Breast epithelium (tissue), 4 donors: ENCODE measurements at regions not wholly inside any gene's neighbourhood (a gene's known extent, or its start where the extent isn't known, plus 50 kb on each side); places are given as distances from the start of the nearest gene placed in this dataset.

Source experiments
- DNase-seq, 2 donors: peaks; one replicate each; pipeline ENCODE4 v3.0.0-alpha.2; 2019; ENCODE audit warnings: low spot score in 2 of 2
- H3K27ac ChIP-seq, 2 donors: fragments of 200-600 bp; sonication (generic) in 1 of 2; one replicate each; pipeline ENCODE4 v1.5.1; 2016 to 2019; ENCODE audit warnings: mild to moderate bottlenecking in 1 of 2
- H3K27me3 ChIP-seq, 2 donors: fragments of 200-600 bp; sonication (generic) in 1 of 2; one replicate each; pipeline versions ENCODE4 v1.5.1 to v1.6.0; 2017 to 2019; ENCODE audit warnings: control low read depth in 1 of 2, mild to moderate bottlenecking in 1 of 2
- H3K36me3 ChIP-seq: fragments of 200-600 bp; one replicate; pipeline ENCODE4 v1.5.1; 2019
- H3K4me1 ChIP-seq, 2 donors: fragments of 200-600 bp; sonication (generic); one replicate each; pipeline ENCODE4 v1.5.1; 2016 to 2019; ENCODE audit warnings: control low read depth in 1 of 2
- H3K4me3 ChIP-seq, 3 donors: fragments of 200-600 bp; sonication (generic); 1 replicate in 2 of 3; 2 replicates in 1 of 3; pipeline ENCODE4 v1.5.1; 2016 to 2019; ENCODE audit warnings: mild to moderate bottlenecking in 3 of 3, moderate library complexity in 2 of 3
- H3K9me3 ChIP-seq, 2 donors: fragments of 200-600 bp; sonication (generic) in 1 of 2; one replicate each; pipeline ENCODE4 v1.5.1; 2016 to 2019; ENCODE audit warnings: control low read depth in 1 of 2
- POLR2A ChIP-seq: fragments of 450-650 bp; IDR thresholded peaks from one replicate; pipeline ENCODE4 v1.6.1; 2016; ENCODE audit warnings: antibody characterized with exemption, mild to moderate bottlenecking, moderate library complexity
- POLR2AphosphoS5 ChIP-seq, 3 donors: sonication (generic); formaldehyde crosslinking; IDR thresholded peaks; one replicate each; pipeline ENCODE4 v1.6.1; 2017; ENCODE audit warnings: antibody characterized with exemption in 3 of 3
- intact Hi-C: fragments of 100-400 bp; cut with DNase I; formaldehyde crosslinking; loops from one replicate; pipeline ENCODE4 v1.15.1; 2023; ENCODE audit warnings: low total_unique reads
- TF ChIP-seq, protein P1 (sequence below), 3 donors: fragments of 450-650 bp; IDR thresholded peaks; one replicate each; pipeline ENCODE4 v1.5.1; 2016 to 2017; ENCODE audit warnings: antibody characterized with exemption in 3 of 3, mild to moderate bottlenecking in 3 of 3, moderate library complexity in 3 of 3

DNA sequence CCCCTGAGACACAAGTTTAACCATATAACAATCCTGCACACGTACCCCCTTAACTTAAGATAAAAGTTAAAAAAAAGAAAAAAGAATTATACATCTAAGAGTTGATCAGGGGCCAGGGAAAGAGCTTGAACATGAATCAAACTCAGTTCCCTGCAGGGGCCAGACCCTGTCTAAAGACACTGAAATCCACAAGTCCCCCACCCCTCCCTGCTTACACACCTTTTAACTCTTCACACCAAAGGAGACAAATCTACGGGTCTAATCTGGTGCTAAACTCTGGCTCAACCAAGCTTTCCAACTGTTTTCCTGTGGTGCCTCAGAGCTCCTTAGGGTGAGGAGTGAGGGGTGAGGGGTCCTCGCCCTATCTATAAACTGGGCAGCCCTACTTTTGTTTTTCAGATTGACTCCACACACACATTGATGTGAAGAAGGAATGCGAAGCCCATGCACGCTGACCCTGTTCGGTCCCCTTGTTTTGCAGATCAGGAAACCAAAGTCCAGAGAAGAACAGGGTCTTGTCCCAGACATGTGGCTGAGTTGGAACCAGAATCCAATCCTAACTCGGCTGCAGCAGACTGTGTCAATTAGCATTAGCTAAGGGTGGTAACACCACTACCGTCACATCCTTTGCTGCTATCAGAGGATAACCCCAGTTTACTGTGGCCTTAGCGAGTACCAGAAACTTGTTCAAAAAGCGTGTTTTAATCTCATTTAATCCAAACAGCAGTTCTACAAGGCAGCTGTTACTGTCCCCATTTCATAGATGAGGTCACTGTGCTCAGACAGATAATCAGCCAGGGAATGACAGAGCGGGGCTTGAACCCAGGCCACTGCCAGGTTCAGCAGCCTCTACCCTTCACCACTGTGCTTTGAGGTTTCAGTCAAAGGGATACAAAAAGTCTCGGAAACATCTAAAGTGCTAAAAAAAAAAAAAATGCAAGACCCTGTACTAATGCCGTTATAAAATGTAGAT is 145.2 kb upstream of the SYT13 start:
- Histone ChIP-seq H3K27ac (no peak overlapping the region), H3K27me3 (peaks cover 0 to 22% of the 10 kb centered on the region in 2 donors), H3K4me1 (no peaks in the 10 kb centered on the region), H3K9me3 (no peaks in the 10 kb centered on the region), H3K4me3 (no peak overlapping the region), H3K36me3 (no peaks in the 10 kb centered on the region)
- no peak for DNase-seq
- TF ChIP-seq POLR2A (no peak), POLR2AphosphoS5 (IDR thresholded peaks at IDR 0.05) (no peak)
- TF ChIP-seq, protein P1, sequence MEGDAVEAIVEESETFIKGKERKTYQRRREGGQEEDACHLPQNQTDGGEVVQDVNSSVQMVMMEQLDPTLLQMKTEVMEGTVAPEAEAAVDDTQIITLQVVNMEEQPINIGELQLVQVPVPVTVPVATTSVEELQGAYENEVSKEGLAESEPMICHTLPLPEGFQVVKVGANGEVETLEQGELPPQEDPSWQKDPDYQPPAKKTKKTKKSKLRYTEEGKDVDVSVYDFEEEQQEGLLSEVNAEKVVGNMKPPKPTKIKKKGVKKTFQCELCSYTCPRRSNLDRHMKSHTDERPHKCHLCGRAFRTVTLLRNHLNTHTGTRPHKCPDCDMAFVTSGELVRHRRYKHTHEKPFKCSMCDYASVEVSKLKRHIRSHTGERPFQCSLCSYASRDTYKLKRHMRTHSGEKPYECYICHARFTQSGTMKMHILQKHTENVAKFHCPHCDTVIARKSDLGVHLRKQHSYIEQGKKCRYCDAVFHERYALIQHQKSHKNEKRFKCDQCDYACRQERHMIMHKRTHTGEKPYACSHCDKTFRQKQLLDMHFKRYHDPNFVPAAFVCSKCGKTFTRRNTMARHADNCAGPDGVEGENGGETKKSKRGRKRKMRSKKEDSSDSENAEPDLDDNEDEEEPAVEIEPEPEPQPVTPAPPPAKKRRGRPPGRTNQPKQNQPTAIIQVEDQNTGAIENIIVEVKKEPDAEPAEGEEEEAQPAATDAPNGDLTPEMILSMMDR (IDR thresholded peaks at IDR 0.05): no peak
- intact Hi-C loops: no loop called here

DNA sequence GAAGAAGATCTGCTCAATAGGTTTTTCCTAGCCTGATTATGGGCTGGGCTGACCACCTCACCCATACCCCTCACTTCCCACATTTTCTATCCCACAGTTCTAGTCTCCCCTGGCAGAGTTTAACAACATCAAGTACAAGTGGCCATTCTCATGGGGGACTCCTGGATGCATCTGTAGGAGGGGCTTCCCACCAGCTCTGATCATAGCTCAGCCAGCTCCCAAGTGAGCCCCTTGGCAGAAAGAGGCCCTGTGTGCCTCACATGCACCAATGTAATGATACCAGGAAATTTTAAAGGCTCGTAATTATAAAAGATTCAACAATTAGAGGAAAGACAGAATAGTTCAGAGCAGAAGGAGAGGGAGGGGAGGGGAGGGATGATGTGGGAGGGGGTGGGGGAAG is 144.2 kb upstream of the SYT13 start:
- Histone ChIP-seq H3K4me1 (no peaks in the 10 kb centered on the region), H3K4me3 (no peak overlapping the region), H3K36me3 (no peaks in the 10 kb centered on the region), H3K27ac (no peak overlapping the region), H3K9me3 (no peaks in the 10 kb centered on the region), H3K27me3 (peaks cover 0 to 22% of the 10 kb centered on the region in 2 donors)
- no peak for TF ChIP-seq POLR2AphosphoS5 (IDR thresholded peaks at IDR 0.05)
- no peak for TF ChIP-seq POLR2A
- TF ChIP-seq, protein P1 (IDR thresholded peaks at IDR 0.05): no peak
- no peak for DNase-seq
- intact Hi-C loops: no loop called here

DNA sequence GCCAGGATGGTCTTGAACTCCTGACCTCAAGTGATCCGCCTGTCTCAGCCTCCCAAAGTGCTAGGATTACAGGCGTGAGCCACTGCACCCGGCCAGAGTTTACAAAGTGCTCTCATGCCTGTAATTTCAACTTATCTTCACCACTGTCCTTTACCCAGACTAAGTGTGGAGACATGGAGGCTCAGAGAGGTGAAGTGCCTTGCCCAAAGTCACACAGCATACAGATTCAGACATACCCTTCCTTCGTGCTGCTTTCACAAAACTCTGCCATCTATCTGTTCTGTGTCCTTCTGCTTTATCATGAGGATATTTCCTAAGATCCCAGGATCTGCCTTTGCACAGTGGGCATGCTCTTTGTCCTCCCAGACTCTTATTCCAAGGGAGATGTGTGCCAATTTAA is 143.6 kb upstream of the SYT13 start:
- TF ChIP-seq, protein P1 (IDR thresholded peaks at IDR 0.05): no peak
- no peak for TF ChIP-seq POLR2A
- no peak for TF ChIP-seq POLR2AphosphoS5 (IDR thresholded peaks at IDR 0.05)
- H3K36me3 ChIP-seq: no peaks in the 10 kb centered on the region
- no peak for DNase-seq
- no peaks in the 10 kb centered on the region for H3K4me1 ChIP-seq
- intact Hi-C loops: no loop called here
- no peak overlapping the region for H3K4me3 ChIP-seq
- peaks cover 0 to 15% of the 10 kb centered on the region in 2 donors for H3K27me3 ChIP-seq
- H3K27ac ChIP-seq: no peak overlapping the region
- H3K9me3 ChIP-seq: no peaks in the 10 kb centered on the region

DNA sequence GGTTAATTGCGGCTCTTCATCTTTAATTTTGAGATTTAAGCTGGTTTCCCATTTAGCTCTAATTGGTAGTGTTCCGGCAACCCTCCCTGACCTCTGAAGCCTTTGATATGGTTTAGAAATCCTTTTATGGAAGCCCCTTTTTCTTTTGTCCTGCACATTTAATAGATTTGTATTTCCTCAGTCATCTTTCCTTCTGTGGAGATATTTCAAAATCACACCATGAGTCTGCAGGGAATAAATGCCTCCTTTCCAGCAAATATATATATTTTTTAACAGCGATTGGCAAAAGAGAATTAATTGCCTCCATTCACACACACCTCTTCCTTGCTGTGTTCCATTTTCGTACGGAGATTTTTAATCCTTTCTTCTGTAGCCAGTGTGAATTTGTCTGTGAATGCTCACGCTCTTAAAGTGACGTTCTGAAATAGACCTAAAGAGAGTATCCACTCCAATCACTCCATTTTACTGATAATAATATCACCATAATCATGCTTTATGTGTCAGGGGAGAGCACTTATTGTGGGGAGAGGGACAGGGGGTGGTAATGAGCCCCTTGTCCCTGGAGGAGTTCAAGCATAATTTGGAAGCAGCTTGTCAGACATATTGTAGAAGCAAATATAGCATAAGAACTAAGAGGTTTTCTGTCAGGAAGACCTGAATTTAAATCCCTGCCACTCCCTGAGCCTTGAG is 142.5 kb upstream of the SYT13 start:
- Histone ChIP-seq H3K27ac (no peak overlapping the region), H3K27me3 (peaks cover 0 to 11% of the 10 kb centered on the region in 2 donors), H3K36me3 (no peaks in the 10 kb centered on the region), H3K4me3 (no peak overlapping the region), H3K9me3 (no peaks in the 10 kb centered on the region), H3K4me1 (no peaks in the 10 kb centered on the region)
- TF ChIP-seq POLR2A (no peak), POLR2AphosphoS5 (IDR thresholded peaks at IDR 0.05) (no peak)
- TF ChIP-seq, protein P1 (IDR thresholded peaks at IDR 0.05): no peak
- intact Hi-C loops: no loop called here
- no peak for DNase-seq

DNA sequence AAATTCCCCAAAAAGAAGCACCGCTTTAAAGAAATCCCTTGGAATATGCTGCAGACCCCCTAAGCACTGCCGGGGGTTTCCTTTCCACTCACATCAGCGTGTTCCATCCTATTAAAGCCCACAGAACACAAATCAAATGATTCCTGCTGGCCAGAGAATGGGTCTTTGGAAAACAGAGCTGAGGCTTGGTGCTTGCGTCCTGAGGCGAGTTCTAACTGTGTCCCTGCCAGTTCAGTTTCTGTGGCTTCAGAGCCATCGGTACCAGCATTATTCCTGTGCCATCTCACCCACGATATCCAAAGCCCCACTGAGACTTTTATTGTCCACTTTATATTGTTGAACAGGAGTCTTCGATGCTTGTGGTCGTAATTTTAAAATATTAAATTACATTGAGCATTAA is 142.0 kb upstream of the SYT13 start:
- Histone ChIP-seq H3K27me3 (peaks cover 0 to 11% of the 10 kb centered on the region in 2 donors), H3K9me3 (no peaks in the 10 kb centered on the region), H3K4me3 (no peak overlapping the region), H3K4me1 (no peaks in the 10 kb centered on the region), H3K36me3 (no peaks in the 10 kb centered on the region), H3K27ac (no peak overlapping the region)
- TF ChIP-seq POLR2A (no peak), POLR2AphosphoS5 (IDR thresholded peaks at IDR 0.05) (no peak)
- TF ChIP-seq, protein P1 (IDR thresholded peaks at IDR 0.05): no peak
- no peak for DNase-seq
- intact Hi-C loops: no loop called here
